GM23338 (cell line): ENCODE measurements at regions not wholly inside any gene's neighbourhood (a gene's known extent, or its start where the extent isn't known, plus 50 kb on each side); places are given as distances from the start of the nearest gene placed in this dataset.

Experiments
- ATAC-seq: fragments of 200-7000 bp; cut with Tn5 transposase; 3 replicates; pipeline ENCODE4 v1.9.1; 2020
- DNase-seq: peaks from one replicate; pipeline ENCODE4 v3.0.0-alpha.2; 2015; ENCODE audit warnings: low spot score
- H2AFZ ChIP-seq: fragments of 200-600 bp; sonication (generic); 2 replicates; pipeline ENCODE4 v1.8.0; 2016; ENCODE audit warnings: antibody characterized with exemption, mild to moderate bottlenecking, moderate library complexity
- H3F3A ChIP-seq: fragments of 200-600 bp; sonication (generic); replicated peaks from 2 replicates; pipeline ENCODE4 v1.8.0; 2017; ENCODE audit warnings: antibody characterized with exemption, mixed run types, low read depth
- H3K27ac ChIP-seq: fragments of 200-600 bp; sonication (generic); 2 replicates; pipeline ENCODE4 v1.6.1; 2016; ENCODE audit warnings: low read depth
- H3K27me3 ChIP-seq: fragments of 200-600 bp; sonication (generic); 2 replicates; pipeline ENCODE4 v1.8.0; 2016; ENCODE audit warnings: mild to moderate bottlenecking, mixed run types, moderate library complexity; ENCODE audit not compliant: insufficient read depth
- H3K36me3 ChIP-seq: fragments of 200-600 bp; sonication (generic); 2 replicates; pipeline ENCODE4 v1.8.0; 2016; ENCODE audit warnings: mild to moderate bottlenecking; ENCODE audit not compliant: insufficient read depth
- H3K4me1 ChIP-seq: fragments of 200-600 bp; sonication (generic); 2 replicates; pipeline ENCODE4 v1.8.0; 2016; ENCODE audit warnings: mild to moderate bottlenecking, moderate library complexity; ENCODE audit not compliant: insufficient read depth
- H3K4me2 ChIP-seq: fragments of 200-600 bp; sonication (generic); 2 replicates; pipeline ENCODE4 v1.7.1; 2017; ENCODE audit warnings: mixed run types
- H3K4me3 ChIP-seq: fragments of 200-600 bp; sonication (generic); 2 replicates; pipeline ENCODE4 v1.6.1; 2016; ENCODE audit warnings: mixed run types
- H3K79me2 ChIP-seq: fragments of 200-600 bp; sonication (generic); replicated peaks from 2 replicates; pipeline ENCODE4 v1.8.0; 2017; ENCODE audit warnings: mild to moderate bottlenecking; ENCODE audit not compliant: insufficient read depth
- H3K9me2 ChIP-seq: fragments of 200-600 bp; sonication (generic); 2 replicates; pipeline ENCODE4 v1.8.0; 2017; ENCODE audit not compliant: insufficient read depth
- H4K20me1 ChIP-seq: fragments of 200-600 bp; sonication (generic); replicated peaks from 2 replicates; pipeline ENCODE4 v1.8.0; 2017; ENCODE audit warnings: mild to moderate bottlenecking; ENCODE audit not compliant: insufficient read depth
- H3K27ac Mint-ChIP-seq: 2 replicates; pipeline ENCODE4 v1.8.0; 2020; ENCODE audit warnings: inconsistent platforms, mild to moderate bottlenecking, moderate library complexity, mixed read lengths
- H3K27me3 Mint-ChIP-seq: 3 replicates; pipeline ENCODE4 v1.8.0; 2022; ENCODE audit warnings: low read depth, mild to moderate bottlenecking, moderate library complexity, mixed read lengths, inconsistent platforms; ENCODE audit not compliant: insufficient read depth, poor library complexity
- H3K36me3 Mint-ChIP-seq: 3 replicates; pipeline ENCODE4 v1.8.0; 2021; ENCODE audit warnings: low read depth, mild to moderate bottlenecking, inconsistent platforms, moderate library complexity, mixed read lengths
- H3K4me1 Mint-ChIP-seq: 3 replicates; pipeline ENCODE4 v1.8.0; 2020; ENCODE audit warnings: mild to moderate bottlenecking, inconsistent platforms, mixed read lengths
- H3K4me3 Mint-ChIP-seq: 3 replicates; pipeline ENCODE4 v1.8.0; 2021; ENCODE audit warnings: moderate library complexity, mild to moderate bottlenecking, inconsistent platforms, mixed read lengths
- H3K9me3 Mint-ChIP-seq: 3 replicates; pipeline ENCODE4 v1.8.0; 2020; ENCODE audit warnings: moderate library complexity, mild to moderate bottlenecking, inconsistent platforms, mixed read lengths
- CREB1 ChIP-seq: fragments of 250-450 bp; sonication (Bioruptor Pico); IDR thresholded peaks from 2 replicates; pipeline ENCODE4 v1.5.0; 2020; ENCODE audit warnings: low read depth, mild to moderate bottlenecking, moderate library complexity
- CTCF ChIP-seq, 2 experiments: fragments of 200-600 bp in 1 of 2; sonication (generic) in 1 of 2; conservative IDR thresholded peaks; 2 replicates each; pipeline versions ENCODE4 v1.5.1 to v1.6.1; 2016 to 2017; ENCODE audit warnings: antibody characterized with exemption in 2 of 2, low read depth in 2 of 2, mild to moderate bottlenecking in 2 of 2, moderate library complexity in 1 of 2
- ETS1 ChIP-seq: IDR thresholded peaks from 2 replicates; pipeline ENCODE4 v1.6.1; 2016; ENCODE audit warnings: antibody characterized with exemption
- EZH2 ChIP-seq: fragments of 200-600 bp; sonication (generic); IDR thresholded peaks from one replicate; pipeline ENCODE4 v1.8.0; 2017; ENCODE audit warnings: antibody characterized with exemption, mild to moderate bottlenecking, low read depth; ENCODE audit not compliant: unreplicated experiment
- EZH2phosphoT487 ChIP-seq: fragments of 200-600 bp; sonication (generic); IDR thresholded peaks from one replicate; pipeline ENCODE4 v1.8.1; 2018; ENCODE audit warnings: antibody characterized with exemption; ENCODE audit not compliant: unreplicated experiment
- JUNB ChIP-seq: IDR thresholded peaks from one replicate; pipeline ENCODE4 v1.6.1; 2016; ENCODE audit warnings: antibody characterized with exemption; ENCODE audit not compliant: unreplicated experiment
- NANOG ChIP-seq: IDR thresholded peaks from 2 replicates; pipeline ENCODE4 v1.6.1; 2016; ENCODE audit warnings: antibody characterized with exemption, borderline replicate concordance
- POLR2AphosphoS5 ChIP-seq: IDR thresholded peaks from 2 replicates; pipeline ENCODE4 v1.6.1; 2016; ENCODE audit warnings: antibody characterized with exemption, low read depth
- REST ChIP-seq: IDR thresholded peaks from one replicate; pipeline ENCODE4 v1.6.1; 2018; ENCODE audit warnings: antibody characterized with exemption; ENCODE audit not compliant: unreplicated experiment
- STAT1 ChIP-seq: IDR thresholded peaks from one replicate; pipeline ENCODE4 v1.6.1; 2016; ENCODE audit warnings: antibody characterized with exemption; ENCODE audit not compliant: unreplicated experiment
- ZNF114 ChIP-seq: fragments of 250-450 bp; sonication (Bioruptor Pico); IDR thresholded peaks from 2 replicates; pipeline ENCODE4 v1.5.0; 2020; ENCODE audit warnings: mild to moderate bottlenecking, moderate library complexity
- ZNF331 ChIP-seq: fragments of 250-450 bp; sonication (Bioruptor Pico); IDR thresholded peaks from 2 replicates; pipeline ENCODE4 v1.5.0; 2020; ENCODE audit warnings: low read depth, mild to moderate bottlenecking, moderate library complexity
- ZNF462 ChIP-seq: fragments of 250-450 bp; sonication (Bioruptor Pico); IDR thresholded peaks from 2 replicates; pipeline ENCODE4 v1.5.0; 2020; ENCODE audit warnings: mild to moderate bottlenecking, moderate library complexity

GRCh38 chr4:152045807-152046571 lies 285.2 kb upstream of the GATB start:
- Histone ChIP-seq H3K27ac (peak overlapping the region; percentile 51), H3K4me1 (peaks cover 21% of the 10 kb centered on the region), H3K36me3 (no peaks in the 10 kb centered on the region), H3K27me3 (no peaks in the 10 kb centered on the region), H4K20me1 (no peaks in the 10 kb centered on the region), H2AFZ (peak overlapping the region; percentile 94), H3K4me2 (peak overlapping the region; percentile 64), H3F3A (no peaks in the 10 kb centered on the region), H3K4me3 (peak overlapping the region; percentile 47), H3K9me2 (no peaks in the 10 kb centered on the region), H3K79me2 (no peaks in the 10 kb centered on the region)
- peaks cover 9% of the 10 kb centered on the region; the same call in 2 of the 3 replicates for H3K4me1 Mint-ChIP-seq
- H3K36me3 Mint-ChIP-seq = peaks cover 8% of the 10 kb centered on the region; the same call in 2 of the 3 replicates
- ATAC-seq (peak; percentile 97), DNase-seq (peak; percentile 96)
- H3K27me3 Mint-ChIP-seq = no peaks in the 10 kb centered on the region
- H3K27ac Mint-ChIP-seq = no peak overlapping the region
- TF ChIP-seq ZNF462 (CRISPR knock-in tag) = no peak
- TF ChIP-seq CTCF (conservative IDR thresholded peaks at IDR 0.05; ENCODE audit: low read depth in 2 of 2) = peak; percentile 80 to 92
- TF ChIP-seq STAT1 = no peak
- TF ChIP-seq EZH2 = no peak
- no peak for TF ChIP-seq REST
- no peak for TF ChIP-seq ZNF114 (CRISPR knock-in tag)
- peak; percentile 57 for TF ChIP-seq CREB1 (CRISPR knock-in tag)
- no peak for TF ChIP-seq ETS1
- TF ChIP-seq JUNB = no peak
- peak; percentile 31; the same call in 1 of the 2 replicates for TF ChIP-seq POLR2AphosphoS5
- TF ChIP-seq NANOG = no peak
- no peak for TF ChIP-seq ZNF331 (CRISPR knock-in tag)
- TF ChIP-seq EZH2phosphoT487 = no peak
- H3K9me3 Mint-ChIP-seq = peaks cover 11% of the 10 kb centered on the region
- peak overlapping the region; percentile 71 for H3K4me3 Mint-ChIP-seq
